Effector memory CD4-positive, alpha-beta T cell (primary cell): ENCODE measurements at regions not wholly inside any gene's neighbourhood (a gene's known extent, or its start where the extent isn't known, plus 50 kb on each side); places are given as distances from the start of the nearest gene placed in this dataset.

Experiments
- DNase-seq, 3 donors: peaks; one replicate each; pipeline ENCODE4 v3.0.0-alpha.2; 2020
- H3K27ac ChIP-seq: 2 replicates; pipeline ENCODE4 v1.7.0; 2013; ENCODE audit warnings: mild to moderate bottlenecking, low read length, moderate library complexity; ENCODE audit not compliant: insufficient read depth, poor library complexity, severe bottlenecking
- H3K27me3 ChIP-seq: replicated peaks from 2 replicates; pipeline ENCODE4 v1.7.0; 2013; ENCODE audit warnings: mild to moderate bottlenecking, low read length; ENCODE audit not compliant: insufficient read depth, control insufficient read depth, poor library complexity, severe bottlenecking
- H3K36me3 ChIP-seq: 2 replicates; pipeline ENCODE4 v1.7.0; 2013; ENCODE audit warnings: mild to moderate bottlenecking, low read length, moderate library complexity; ENCODE audit not compliant: control insufficient read depth, insufficient read depth
- H3K4me1 ChIP-seq: 2 replicates; pipeline ENCODE4 v1.7.0; 2013; ENCODE audit warnings: low read length, mild to moderate bottlenecking; ENCODE audit not compliant: control insufficient read depth, insufficient read depth, poor library complexity, severe bottlenecking
- H3K4me3 ChIP-seq: 2 replicates; pipeline ENCODE4 v1.7.0; 2013; ENCODE audit warnings: low read length, low read depth, mild to moderate bottlenecking; ENCODE audit not compliant: insufficient read depth, poor library complexity, severe bottlenecking
- H3K9me3 ChIP-seq: 2 replicates; pipeline ENCODE4 v1.7.0; 2013; ENCODE audit warnings: mild to moderate bottlenecking, low read length, moderate library complexity; ENCODE audit not compliant: control insufficient read depth

- no peak for DNase-seq
- no peaks in the 10 kb centered on the region for H3K27me3 ChIP-seq
- no peak overlapping the region for H3K27ac ChIP-seq
- H3K4me1 ChIP-seq: no peaks in the 10 kb centered on the region
- H3K9me3 ChIP-seq: no peaks in the 10 kb centered on the region
- H3K36me3 ChIP-seq: no peaks in the 10 kb centered on the region
- no peak overlapping the region for H3K4me3 ChIP-seq
These were observed 139.1 kb upstream of the POU3F2 start for GRCh38 chr6:98695091-98695801.

GRCh38 chr6:98711380-98711779, 123.0 kb upstream of the POU3F2 start:
- no peaks in the 10 kb centered on the region for H3K27me3 ChIP-seq
- H3K27ac ChIP-seq: no peak overlapping the region
- H3K9me3 ChIP-seq: no peaks in the 10 kb centered on the region
- no peak for DNase-seq
- no peaks in the 10 kb centered on the region for H3K4me1 ChIP-seq
- H3K36me3 ChIP-seq: no peaks in the 10 kb centered on the region
- no peak overlapping the region for H3K4me3 ChIP-seq

- no peak for DNase-seq
These were observed 118.0 kb upstream of the POU3F2 start for GRCh38 chr6:98716341-98716740.

DNA sequence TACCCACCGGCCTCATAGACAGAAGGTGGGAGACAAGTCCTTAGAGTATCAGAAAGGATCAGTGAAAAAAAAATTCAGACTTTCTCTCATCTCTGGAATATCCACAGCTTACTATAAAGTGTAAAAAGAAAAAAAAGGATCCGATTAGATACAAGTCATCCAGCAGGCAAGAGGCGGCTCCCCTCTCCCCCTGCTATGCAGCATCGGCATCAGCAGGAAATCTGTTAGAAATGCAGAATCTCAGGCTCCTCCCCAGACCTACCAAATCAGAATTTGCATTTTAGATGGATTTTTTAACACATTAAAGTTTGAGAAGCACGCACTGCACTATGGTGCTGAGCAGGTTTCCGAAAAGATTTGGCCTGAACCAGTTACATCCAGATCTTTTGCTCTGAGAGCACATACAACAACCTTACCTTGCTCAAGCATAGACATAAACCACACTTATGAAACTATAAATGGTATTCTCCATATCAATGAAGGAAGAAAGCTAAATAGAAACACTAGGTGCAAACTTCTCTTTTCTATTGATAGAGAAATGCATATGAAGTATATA, 117.0 kb upstream of the POU3F2 start:
- Histone ChIP-seq H3K4me3 (no peak overlapping the region), H3K4me1 (no peaks in the 10 kb centered on the region), H3K27ac (no peak overlapping the region), H3K9me3 (no peaks in the 10 kb centered on the region), H3K36me3 (no peaks in the 10 kb centered on the region), H3K27me3 (no peaks in the 10 kb centered on the region)
- DNase-seq: no peak

More at GRCh38 chr6:98716341-98716740, 118.0 kb upstream of the POU3F2 start:
- Histone ChIP-seq H3K27me3 (no peaks in the 10 kb centered on the region), H3K4me3 (no peak overlapping the region), H3K36me3 (no peaks in the 10 kb centered on the region), H3K27ac (no peak overlapping the region), H3K4me1 (no peaks in the 10 kb centered on the region), H3K9me3 (no peaks in the 10 kb centered on the region)

GRCh38 chr6:98717988-98718387, 116.4 kb upstream of the POU3F2 start:
- no peak overlapping the region for H3K27ac ChIP-seq
- H3K4me3 ChIP-seq: no peak overlapping the region
- H3K36me3 ChIP-seq: no peaks in the 10 kb centered on the region
- no peaks in the 10 kb centered on the region for H3K9me3 ChIP-seq
- H3K4me1 ChIP-seq: no peaks in the 10 kb centered on the region
- DNase-seq: no peak
- H3K27me3 ChIP-seq: no peaks in the 10 kb centered on the region

- H3K27me3 ChIP-seq: no peaks in the 10 kb centered on the region
- H3K36me3 ChIP-seq: no peaks in the 10 kb centered on the region
- H3K27ac ChIP-seq: no peak overlapping the region
- no peaks in the 10 kb centered on the region for H3K9me3 ChIP-seq
- DNase-seq: no peak
- H3K4me3 ChIP-seq: no peak overlapping the region
- H3K4me1 ChIP-seq: no peaks in the 10 kb centered on the region
These were observed 109.8 kb upstream of the POU3F2 start for GRCh38 chr6:98724537-98724936.

- H3K27me3 ChIP-seq: no peaks in the 10 kb centered on the region
- no peak overlapping the region for H3K27ac ChIP-seq
- H3K4me3 ChIP-seq: no peak overlapping the region
- H3K36me3 ChIP-seq: no peaks in the 10 kb centered on the region
- no peaks in the 10 kb centered on the region for H3K9me3 ChIP-seq
- no peaks in the 10 kb centered on the region for H3K4me1 ChIP-seq
- no peak for DNase-seq
These were observed 87.1 kb upstream of the POU3F2 start for GRCh38 chr6:98747273-98747672.

- H3K36me3 ChIP-seq: no peaks in the 10 kb centered on the region
- H3K9me3 ChIP-seq: no peaks in the 10 kb centered on the region
- no peak overlapping the region for H3K27ac ChIP-seq
- no peaks in the 10 kb centered on the region for H3K4me1 ChIP-seq
- H3K27me3 ChIP-seq: no peaks in the 10 kb centered on the region
- H3K4me3 ChIP-seq: no peak overlapping the region
- DNase-seq: no peak
These were observed 86.4 kb upstream of the POU3F2 start for GRCh38 chr6:98747960-98748359.

DNA sequence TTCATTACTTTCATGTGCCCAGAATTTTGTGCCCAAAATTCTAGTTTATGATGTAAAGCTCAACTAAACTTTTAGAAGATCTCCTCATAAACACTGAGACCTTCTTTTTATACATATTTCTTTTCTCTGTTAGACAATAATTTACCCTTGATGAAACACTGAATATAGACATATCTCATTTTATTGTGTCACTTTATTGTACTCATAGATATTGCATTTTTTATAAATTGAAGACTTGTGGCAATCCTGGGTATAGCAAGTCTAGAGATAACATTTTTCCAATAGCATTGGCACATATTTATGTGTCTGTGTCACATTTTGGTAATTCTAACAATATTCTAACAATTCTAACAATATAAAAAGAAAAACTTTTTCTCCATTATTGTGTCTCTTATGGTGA, 74.9 kb upstream of the POU3F2 start:
- H3K9me3 ChIP-seq: no peaks in the 10 kb centered on the region
- H3K36me3 ChIP-seq: no peaks in the 10 kb centered on the region
- H3K27ac ChIP-seq: no peak overlapping the region
- H3K4me1 ChIP-seq: peaks cover 1% of the 10 kb centered on the region
- no peak for DNase-seq
- no peak overlapping the region for H3K4me3 ChIP-seq
- H3K27me3 ChIP-seq: no peaks in the 10 kb centered on the region

DNA sequence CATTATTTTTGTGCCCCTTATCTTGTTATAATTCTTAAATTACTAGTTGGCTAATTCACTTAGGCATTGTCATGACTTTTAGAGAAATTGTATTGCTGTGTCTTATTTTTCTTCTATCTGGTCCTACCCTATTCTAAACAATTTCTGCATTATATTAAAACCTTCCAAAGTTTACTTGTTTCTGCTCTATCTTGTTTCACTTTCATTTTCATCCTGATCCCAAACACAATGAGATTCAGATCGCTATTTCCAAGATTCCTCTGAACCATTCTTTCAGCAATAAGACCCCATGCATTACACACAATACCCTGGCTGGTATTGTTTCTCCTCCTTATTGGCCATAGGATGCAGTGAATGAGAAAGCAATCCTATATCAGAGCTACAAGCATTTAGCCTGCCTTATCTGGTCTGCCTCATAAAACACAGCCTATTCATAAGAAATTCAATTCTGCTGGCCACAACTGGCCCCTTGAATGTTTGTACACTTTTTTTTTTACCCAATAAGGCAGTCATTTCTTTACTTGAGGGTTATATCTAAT, 69.9 kb upstream of the POU3F2 start:
- no peaks in the 10 kb centered on the region for H3K9me3 ChIP-seq
- H3K27ac ChIP-seq: no peak overlapping the region
- H3K36me3 ChIP-seq: no peaks in the 10 kb centered on the region
- peaks cover 2% of the 10 kb centered on the region for H3K4me1 ChIP-seq
- no peak for DNase-seq
- no peak overlapping the region for H3K4me3 ChIP-seq
- no peaks in the 10 kb centered on the region for H3K27me3 ChIP-seq
